GM12878 (cell line): ENCODE measurements at regions not wholly inside any gene's neighbourhood (a gene's known extent, or its start where the extent isn't known, plus 50 kb on each side); places are given as distances from the start of the nearest gene placed in this dataset.

ENCODE experiments used
- DPF2 ChIP-seq: fragments of 450-650 bp; IDR thresholded peaks from 2 replicates; pipeline ENCODE4 v1.6.1; 2017; ENCODE audit warnings: mild to moderate bottlenecking
- EGR1 ChIP-seq, 2 experiments: IDR thresholded peaks; 1 replicate in 1 of 2; 2 replicates in 1 of 2; pipeline ENCODE4 v1.6.1; 2011 to 2012; ENCODE audit warnings: low read depth in 2 of 2, low read length in 2 of 2, borderline replicate concordance in 1 of 2, mild to moderate bottlenecking in 1 of 2, moderate library complexity in 1 of 2
- EZH2 ChIP-seq: IDR thresholded peaks from 2 replicates; pipeline ENCODE4 v1.6.1; 2012; ENCODE audit warnings: low read depth, mild to moderate bottlenecking, control low read depth, inconsistent platforms, low read length, borderline replicate concordance; ENCODE audit not compliant: control insufficient read depth
- HCFC1 ChIP-seq: fragments of 150-350 bp; IDR thresholded peaks from 2 replicates; pipeline ENCODE4 v1.6.1; 2014; ENCODE audit warnings: low read length
- HDAC2 ChIP-seq: fragments of 200-600 bp; sonication (generic); IDR thresholded peaks from 2 replicates; pipeline ENCODE4 v1.6.1; 2017
- JUND ChIP-seq: IDR thresholded peaks from 2 replicates; pipeline ENCODE4 v1.6.1; 2012; ENCODE audit warnings: low read depth, mild to moderate bottlenecking, low read length, improper control_type of control experiment, moderate library complexity
- NFYB ChIP-seq: IDR thresholded peaks from 2 replicates; pipeline ENCODE4 v1.6.1; 2011; ENCODE audit warnings: low read depth, mild to moderate bottlenecking, low read length, improper control_type of control experiment, moderate library complexity; ENCODE audit not compliant: insufficient read depth
- POLR2A ChIP-seq: IDR thresholded peaks from 2 replicates; pipeline ENCODE4 v1.6.1; 2011; ENCODE audit warnings: low read depth, mild to moderate bottlenecking, low read length
- RAD21 ChIP-seq: IDR thresholded peaks from 2 replicates; pipeline ENCODE4 v1.6.1; 2011; ENCODE audit warnings: mild to moderate bottlenecking, low read depth, low read length, moderate library complexity; ENCODE audit not compliant: insufficient read depth
- SP1 ChIP-seq: IDR thresholded peaks from one replicate; pipeline ENCODE4 v1.6.1; 2011; ENCODE audit warnings: low read depth, low read length
- ZNF384 ChIP-seq: IDR thresholded peaks from 2 replicates; pipeline ENCODE4 v1.6.1; 2012; ENCODE audit warnings: low read depth, mild to moderate bottlenecking, low read length, improper control_type of control experiment, borderline replicate concordance
- TF ChIP-seq, protein P1 (sequence below): fragments of 150-350 bp; IDR thresholded peaks from 2 replicates; pipeline ENCODE4 v1.6.1; 2016; ENCODE audit warnings: low read depth, low read length
- TF ChIP-seq, protein P2 (sequence below), 3 experiments: IDR thresholded peaks in 2 of 3; conservative IDR thresholded peaks in 1 of 3; 2 replicates each; pipeline ENCODE4 v1.5.1; 2011; ENCODE audit warnings: low read depth in 3 of 3, low read length in 3 of 3, mild to moderate bottlenecking in 3 of 3, control low read depth in 2 of 3, moderate library complexity in 2 of 3, inconsistent platforms in 1 of 3, mixed read lengths in 1 of 3; ENCODE audit not compliant: control insufficient read depth in 2 of 3, insufficient read depth in 1 of 3; ENCODE audit errors: extremely low read depth in 1 of 3

DNA sequence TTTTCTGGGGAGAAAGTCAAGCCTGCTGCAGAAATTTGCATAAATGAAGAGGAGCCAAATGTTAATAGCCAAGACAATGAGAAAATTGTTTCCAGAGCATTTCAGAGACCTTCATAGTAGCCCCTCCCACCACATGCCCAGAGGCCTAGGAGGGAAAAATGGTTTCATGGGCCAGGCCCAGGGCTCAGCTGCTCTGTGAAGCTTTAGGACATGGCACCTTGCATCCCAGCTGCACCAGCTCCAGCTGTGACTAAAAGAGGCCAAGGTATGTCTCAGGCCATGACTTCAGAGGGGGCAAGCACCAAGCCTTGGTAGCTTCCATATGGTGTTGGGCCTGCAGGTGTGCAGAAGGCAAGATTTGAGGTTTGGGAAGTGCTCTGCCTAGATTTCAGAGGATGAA, 258.8 kb upstream of the SATB1 start:
- no peak for TF ChIP-seq EGR1 (IDR thresholded peaks at IDR 0.05; ENCODE audit: borderline replicate concordance in 1 of 2, low read depth in 2 of 2, low read length in 2 of 2)
- TF ChIP-seq HDAC2: no peak
- TF ChIP-seq EZH2: no peak
- TF ChIP-seq ZNF384: no peak
- TF ChIP-seq, protein P1, sequence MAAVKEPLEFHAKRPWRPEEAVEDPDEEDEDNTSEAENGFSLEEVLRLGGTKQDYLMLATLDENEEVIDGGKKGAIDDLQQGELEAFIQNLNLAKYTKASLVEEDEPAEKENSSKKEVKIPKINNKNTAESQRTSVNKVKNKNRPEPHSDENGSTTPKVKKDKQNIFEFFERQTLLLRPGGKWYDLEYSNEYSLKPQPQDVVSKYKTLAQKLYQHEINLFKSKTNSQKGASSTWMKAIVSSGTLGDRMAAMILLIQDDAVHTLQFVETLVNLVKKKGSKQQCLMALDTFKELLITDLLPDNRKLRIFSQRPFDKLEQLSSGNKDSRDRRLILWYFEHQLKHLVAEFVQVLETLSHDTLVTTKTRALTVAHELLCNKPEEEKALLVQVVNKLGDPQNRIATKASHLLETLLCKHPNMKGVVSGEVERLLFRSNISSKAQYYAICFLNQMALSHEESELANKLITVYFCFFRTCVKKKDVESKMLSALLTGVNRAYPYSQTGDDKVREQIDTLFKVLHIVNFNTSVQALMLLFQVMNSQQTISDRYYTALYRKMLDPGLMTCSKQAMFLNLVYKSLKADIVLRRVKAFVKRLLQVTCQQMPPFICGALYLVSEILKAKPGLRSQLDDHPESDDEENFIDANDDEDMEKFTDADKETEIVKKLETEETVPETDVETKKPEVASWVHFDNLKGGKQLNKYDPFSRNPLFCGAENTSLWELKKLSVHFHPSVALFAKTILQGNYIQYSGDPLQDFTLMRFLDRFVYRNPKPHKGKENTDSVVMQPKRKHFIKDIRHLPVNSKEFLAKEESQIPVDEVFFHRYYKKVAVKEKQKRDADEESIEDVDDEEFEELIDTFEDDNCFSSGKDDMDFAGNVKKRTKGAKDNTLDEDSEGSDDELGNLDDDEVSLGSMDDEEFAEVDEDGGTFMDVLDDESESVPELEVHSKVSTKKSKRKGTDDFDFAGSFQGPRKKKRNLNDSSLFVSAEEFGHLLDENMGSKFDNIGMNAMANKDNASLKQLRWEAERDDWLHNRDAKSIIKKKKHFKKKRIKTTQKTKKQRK: no peak
- no peak for TF ChIP-seq JUND
- no peak for TF ChIP-seq NFYB
- TF ChIP-seq SP1: no peak
- TF ChIP-seq, protein P2, sequence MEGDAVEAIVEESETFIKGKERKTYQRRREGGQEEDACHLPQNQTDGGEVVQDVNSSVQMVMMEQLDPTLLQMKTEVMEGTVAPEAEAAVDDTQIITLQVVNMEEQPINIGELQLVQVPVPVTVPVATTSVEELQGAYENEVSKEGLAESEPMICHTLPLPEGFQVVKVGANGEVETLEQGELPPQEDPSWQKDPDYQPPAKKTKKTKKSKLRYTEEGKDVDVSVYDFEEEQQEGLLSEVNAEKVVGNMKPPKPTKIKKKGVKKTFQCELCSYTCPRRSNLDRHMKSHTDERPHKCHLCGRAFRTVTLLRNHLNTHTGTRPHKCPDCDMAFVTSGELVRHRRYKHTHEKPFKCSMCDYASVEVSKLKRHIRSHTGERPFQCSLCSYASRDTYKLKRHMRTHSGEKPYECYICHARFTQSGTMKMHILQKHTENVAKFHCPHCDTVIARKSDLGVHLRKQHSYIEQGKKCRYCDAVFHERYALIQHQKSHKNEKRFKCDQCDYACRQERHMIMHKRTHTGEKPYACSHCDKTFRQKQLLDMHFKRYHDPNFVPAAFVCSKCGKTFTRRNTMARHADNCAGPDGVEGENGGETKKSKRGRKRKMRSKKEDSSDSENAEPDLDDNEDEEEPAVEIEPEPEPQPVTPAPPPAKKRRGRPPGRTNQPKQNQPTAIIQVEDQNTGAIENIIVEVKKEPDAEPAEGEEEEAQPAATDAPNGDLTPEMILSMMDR (IDR thresholded peaks at IDR 0.05 in 2 of 3, conservative IDR thresholded peaks at IDR 0.05 in 1 of 3; ENCODE audit: control insufficient read depth in 2 of 3, extremely low read depth in 1 of 3, insufficient read depth in 1 of 3, low read depth in 3 of 3, low read length in 3 of 3): no peak
- no peak for TF ChIP-seq RAD21
- TF ChIP-seq POLR2A: no peak
- TF ChIP-seq HCFC1: no peak
- TF ChIP-seq DPF2: no peak
